Central memory CD8-positive, alpha-beta T cell (primary cell): ENCODE measurements at regions not wholly inside any gene's neighbourhood (a gene's known extent, or its start where the extent isn't known, plus 50 kb on each side); places are given as distances from the start of the nearest gene placed in this dataset.

Experiments used
- ATAC-seq: fragments of 150-1000 bp; cut with Tn5 transposase; replicated peaks from 2 replicates; pipeline ENCODE4 v1.10.0; 2022; ENCODE audit warnings: mild to moderate bottlenecking, moderate FRiP score, moderate number of reproducible peaks; ENCODE audit not compliant: poor library complexity, severe bottlenecking; ENCODE audit errors: extremely low read depth
- DNase-seq, 2 donors: peaks; one replicate each; pipeline ENCODE4 v3.0.0; 2021; ENCODE audit warnings: low spot score in 2 of 2
- H3K27ac Mint-ChIP-seq: one replicate; pipeline ENCODE4 v1.8.0; 2022; ENCODE audit warnings: low read depth, mild to moderate bottlenecking, moderate library complexity, mixed read lengths
- H3K27me3 Mint-ChIP-seq: one replicate; pipeline ENCODE4 v1.8.0; 2022; ENCODE audit warnings: mixed read lengths
- H3K36me3 Mint-ChIP-seq: one replicate; pipeline ENCODE4 v1.8.0; 2022; ENCODE audit warnings: mild to moderate bottlenecking, moderate library complexity, mixed read lengths; ENCODE audit not compliant: insufficient read depth
- H3K4me1 Mint-ChIP-seq: one replicate; pipeline ENCODE4 v1.8.0; 2022; ENCODE audit warnings: mixed read lengths
- H3K4me3 Mint-ChIP-seq: one replicate; pipeline ENCODE4 v1.8.0; 2022; ENCODE audit warnings: mild to moderate bottlenecking, moderate library complexity, mixed read lengths
- H3K9me3 Mint-ChIP-seq: one replicate; pipeline ENCODE4 v1.8.0; 2022; ENCODE audit warnings: mixed read lengths

DNA sequence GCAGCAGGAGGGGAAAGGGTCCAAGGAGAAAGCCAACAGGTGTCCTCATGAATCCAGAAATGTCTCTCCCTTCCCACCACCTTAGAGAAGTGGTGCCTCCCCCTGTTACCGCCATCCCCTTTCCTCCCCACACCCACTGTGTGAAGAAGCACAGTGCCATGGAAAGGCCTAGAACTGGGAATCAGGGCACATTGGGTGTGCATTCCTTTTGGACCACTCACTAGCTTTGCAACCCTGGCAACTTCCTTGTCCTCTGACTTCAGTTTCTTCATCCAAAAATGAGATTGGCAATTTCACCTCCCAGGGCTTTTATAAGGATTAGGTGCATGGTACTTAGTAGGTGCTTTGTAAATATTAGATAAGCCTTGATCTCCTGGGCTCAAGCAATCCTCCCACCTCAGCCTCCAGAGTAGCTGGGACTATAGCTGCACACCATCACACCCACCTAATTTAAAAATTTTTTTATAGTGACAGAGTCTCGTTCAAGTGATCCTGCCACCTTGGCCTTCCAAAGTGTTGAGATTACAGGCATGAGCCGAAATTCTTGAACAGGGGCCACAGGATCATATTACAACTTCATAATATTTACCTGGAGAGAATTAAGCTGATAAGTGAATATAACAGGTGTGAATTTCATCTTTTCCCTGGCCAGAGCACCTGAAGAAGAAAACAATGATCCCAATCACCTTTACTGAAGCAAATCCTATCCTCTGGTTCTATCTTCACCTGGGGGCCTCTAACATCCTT lies 97.9 kb upstream of the TAF1B start:
- Mint-ChIP-seq H3K27me3 (no peaks in the 10 kb centered on the region), H3K27ac (no peak overlapping the region), H3K36me3 (no peaks in the 10 kb centered on the region), H3K9me3 (no peaks in the 10 kb centered on the region), H3K4me3 (no peak overlapping the region), H3K4me1 (peaks cover 15% of the 10 kb centered on the region)
- DNase-seq (no peak), ATAC-seq (no peak)

DNA sequence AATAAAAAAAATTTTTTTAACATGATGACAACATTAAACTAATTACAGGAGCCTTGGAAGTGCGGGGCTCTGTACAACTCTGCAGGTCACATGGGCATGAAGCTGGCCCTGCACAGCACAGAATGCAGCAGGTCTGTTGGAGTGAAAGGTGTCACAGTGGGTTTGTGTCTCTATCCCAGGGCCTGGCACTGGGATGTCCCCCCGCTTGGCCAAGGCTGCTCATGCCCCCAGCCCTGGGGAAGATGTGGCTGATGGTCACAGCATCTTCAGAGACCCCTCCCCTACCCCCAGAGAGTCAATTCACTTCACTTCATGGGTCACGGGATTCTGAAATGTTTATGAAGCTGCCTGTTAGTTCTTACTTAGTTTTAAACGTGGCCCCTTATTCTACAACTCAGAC lies 95.9 kb upstream of the TAF1B start:
- Mint-ChIP-seq H3K9me3 (no peaks in the 10 kb centered on the region), H3K27ac (no peak overlapping the region), H3K27me3 (no peaks in the 10 kb centered on the region), H3K4me3 (no peak overlapping the region), H3K36me3 (peaks cover 3% of the 10 kb centered on the region), H3K4me1 (peaks cover 35% of the 10 kb centered on the region)
- DNase-seq = no peak
- ATAC-seq = no peak

DNA sequence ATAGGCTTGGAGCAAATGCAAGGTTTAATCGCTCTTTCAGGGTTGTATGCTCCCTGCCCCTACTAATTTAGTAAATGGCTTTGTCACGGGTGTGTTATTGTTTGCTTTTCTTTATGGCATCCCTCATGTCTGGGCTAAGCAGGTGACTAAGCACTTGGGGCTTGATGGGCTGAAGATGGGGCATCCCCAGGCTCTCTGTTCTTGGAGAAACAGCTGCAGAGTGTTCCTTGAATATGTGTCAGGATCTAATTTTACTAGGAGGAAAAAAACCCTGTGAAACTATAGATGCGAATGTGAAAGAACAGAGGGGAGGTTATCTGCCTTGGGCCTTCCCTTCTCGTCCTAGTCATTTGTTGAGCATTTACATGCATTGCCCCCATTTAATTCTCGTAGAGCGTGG lies 94.7 kb upstream of the TAF1B start:
- Mint-ChIP-seq H3K27ac (no peak overlapping the region), H3K4me1 (peaks cover 47% of the 10 kb centered on the region), H3K4me3 (no peak overlapping the region), H3K9me3 (no peaks in the 10 kb centered on the region), H3K27me3 (no peaks in the 10 kb centered on the region), H3K36me3 (peaks cover 9% of the 10 kb centered on the region)
- no peak for DNase-seq
- ATAC-seq = no peak

DNA sequence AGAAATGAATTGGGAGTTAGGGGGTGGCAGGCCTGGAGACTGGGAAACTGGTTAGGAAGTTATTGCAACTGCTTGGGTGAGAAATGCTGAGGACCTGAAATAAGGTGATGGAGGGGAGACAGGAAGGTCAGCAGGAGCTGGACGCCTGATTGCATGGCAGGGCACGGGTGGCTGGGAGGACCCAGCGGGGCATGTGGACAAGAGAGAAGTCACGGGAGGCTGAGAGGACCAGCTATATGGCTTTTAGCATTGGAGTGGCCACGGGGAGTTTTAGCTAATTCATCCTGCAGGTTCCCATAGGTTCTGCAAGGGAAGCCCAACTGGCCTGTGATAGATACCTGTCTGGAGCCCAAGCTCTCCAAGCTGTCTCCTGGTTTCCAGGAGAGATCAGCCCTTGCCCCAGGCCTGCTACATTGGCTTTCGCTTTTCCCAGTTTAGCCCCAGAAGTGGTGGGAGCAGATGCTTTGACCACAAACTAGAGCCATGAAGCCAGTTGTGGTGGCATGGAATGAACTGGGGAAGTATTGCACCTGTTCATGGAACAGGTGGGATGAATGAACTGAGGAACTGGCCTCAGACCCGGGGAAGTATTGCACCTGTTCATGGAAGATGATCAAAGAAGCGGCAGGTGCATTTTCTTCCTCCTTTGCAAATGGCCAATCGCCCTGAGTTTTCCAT lies 93.6 kb upstream of the TAF1B start:
- H3K4me3 Mint-ChIP-seq = no peak overlapping the region
- H3K27me3 Mint-ChIP-seq = no peaks in the 10 kb centered on the region
- H3K4me1 Mint-ChIP-seq = peaks cover 57% of the 10 kb centered on the region
- ATAC-seq (no peak), DNase-seq (no peak)
- no peaks in the 10 kb centered on the region for H3K9me3 Mint-ChIP-seq
- H3K36me3 Mint-ChIP-seq = peaks cover 13% of the 10 kb centered on the region
- no peak overlapping the region for H3K27ac Mint-ChIP-seq

DNA sequence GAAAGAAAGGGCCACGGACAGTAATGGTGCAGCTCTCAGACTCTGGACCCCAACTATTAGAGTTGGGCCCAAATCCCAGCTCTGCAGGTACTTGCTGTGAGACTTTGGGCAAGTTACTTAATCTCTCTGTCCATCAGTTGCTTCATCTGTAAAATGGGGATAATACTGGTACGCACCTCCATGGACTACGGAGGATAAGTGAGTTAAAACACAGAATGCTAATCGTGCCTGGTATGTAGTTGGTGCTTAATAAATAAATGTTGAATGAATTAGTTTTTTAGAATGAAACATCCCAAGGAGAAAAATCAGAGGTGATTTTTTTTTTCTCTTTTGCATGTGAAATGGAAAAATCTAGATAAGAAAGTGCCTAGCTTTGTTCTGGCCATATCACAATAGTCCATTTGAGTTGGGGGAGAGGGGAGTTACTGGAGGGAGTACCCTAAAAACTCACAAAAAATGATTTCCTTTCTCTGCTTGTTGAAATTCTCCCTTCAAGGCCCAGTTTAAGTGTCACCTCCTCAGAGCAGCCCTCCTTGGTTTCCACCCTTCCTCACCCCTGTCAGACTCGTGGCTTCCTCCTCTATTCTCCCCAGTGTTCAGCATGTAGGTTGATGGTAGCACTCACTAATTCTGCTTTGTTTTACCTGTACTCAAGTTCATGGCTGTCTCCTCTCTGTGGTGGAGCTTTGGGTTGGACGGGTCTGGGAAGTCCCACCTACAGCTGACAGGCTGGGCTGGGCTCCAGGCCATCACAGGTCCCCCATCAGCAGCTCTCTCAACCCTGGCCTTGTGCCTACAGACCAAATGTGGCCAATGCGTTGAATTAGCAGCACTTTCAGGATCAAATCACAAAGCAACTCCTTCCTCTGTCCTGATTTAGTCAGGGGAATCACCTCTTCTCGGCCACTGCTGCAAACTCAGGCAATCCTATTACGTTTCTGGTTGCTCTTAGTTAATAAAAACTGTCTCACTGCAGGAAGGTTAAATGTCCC lies 92.8 kb upstream of the TAF1B start:
- H3K9me3 Mint-ChIP-seq = no peaks in the 10 kb centered on the region
- H3K27me3 Mint-ChIP-seq = no peaks in the 10 kb centered on the region
- H3K4me3 Mint-ChIP-seq = no peak overlapping the region
- peaks cover 63% of the 10 kb centered on the region for H3K4me1 Mint-ChIP-seq
- H3K27ac Mint-ChIP-seq = peak overlapping the region; percentile 97
- DNase-seq (no peak), ATAC-seq (no peak)
- peaks cover 13% of the 10 kb centered on the region for H3K36me3 Mint-ChIP-seq

DNA sequence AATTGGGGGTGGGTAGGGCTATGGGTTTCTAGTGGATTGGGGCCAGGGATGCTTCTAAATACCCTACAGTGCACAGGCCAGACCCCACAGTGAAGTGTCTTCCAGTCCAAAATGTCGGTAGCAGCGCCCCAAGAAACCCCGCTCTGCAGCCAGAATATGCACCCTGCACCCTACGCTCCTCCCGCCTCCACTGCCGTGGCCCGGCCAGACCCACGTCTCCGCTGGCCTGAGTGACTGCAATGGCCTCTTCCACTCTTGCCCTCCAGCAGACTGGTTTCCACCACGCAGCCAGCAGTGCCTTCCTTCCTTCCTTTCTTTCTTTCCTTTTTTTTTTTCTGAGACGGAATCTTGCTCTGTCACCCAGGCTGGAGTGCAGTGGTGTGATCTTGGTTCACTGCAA lies 91.4 kb upstream of the TAF1B start:
- DNase-seq (no peak), ATAC-seq (no peak)
- Mint-ChIP-seq H3K27me3 (no peaks in the 10 kb centered on the region), H3K36me3 (peaks cover 15% of the 10 kb centered on the region), H3K27ac (peak overlapping the region; percentile 97), H3K9me3 (no peaks in the 10 kb centered on the region), H3K4me3 (no peak overlapping the region), H3K4me1 (peaks cover 65% of the 10 kb centered on the region)

DNA sequence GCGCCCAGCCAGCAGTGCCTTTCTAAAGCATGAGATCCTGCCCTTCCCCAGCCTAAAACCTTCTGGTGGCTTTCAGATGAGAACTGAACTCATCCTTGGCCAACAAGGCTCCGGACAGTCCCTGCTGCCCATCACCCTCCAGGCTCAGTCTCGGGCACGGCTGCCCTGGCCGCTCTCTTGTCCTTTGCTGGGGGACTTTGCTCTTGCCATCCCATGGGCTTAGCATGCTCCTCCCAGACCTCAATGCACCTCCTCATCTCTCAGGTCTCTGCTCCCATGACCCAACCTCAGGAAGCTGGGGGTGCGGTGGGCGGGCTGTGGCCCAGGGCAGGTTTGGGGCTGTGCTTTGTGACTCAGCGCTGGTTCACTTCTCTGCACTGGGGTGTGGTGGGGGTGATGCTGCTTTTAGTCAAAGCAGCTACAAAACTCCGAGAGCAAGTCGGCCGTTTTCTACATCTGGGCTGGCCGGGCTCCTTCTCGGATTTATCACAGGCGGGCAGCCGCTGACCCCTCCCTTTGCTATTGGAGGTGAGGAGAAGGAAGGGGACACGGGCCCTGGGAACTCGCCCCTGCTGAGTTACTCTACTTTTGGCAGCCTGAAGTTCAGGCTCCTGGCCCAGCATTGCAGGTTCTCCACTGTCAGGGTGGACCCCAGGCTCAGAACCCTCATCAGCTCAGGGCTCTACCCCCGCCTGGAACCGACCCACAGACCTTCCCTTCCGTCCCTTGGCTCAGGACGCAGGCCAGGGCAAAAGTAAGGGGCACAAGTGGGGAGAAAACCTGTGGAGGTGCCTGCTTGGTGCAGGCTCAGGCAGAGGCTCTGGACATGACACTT lies 90.6 kb upstream of the TAF1B start:
- Mint-ChIP-seq H3K36me3 (peaks cover 15% of the 10 kb centered on the region), H3K4me1 (peaks cover 65% of the 10 kb centered on the region), H3K27ac (peak overlapping the region; percentile 97), H3K4me3 (peak overlapping the region; percentile 91), H3K27me3 (no peaks in the 10 kb centered on the region), H3K9me3 (no peaks in the 10 kb centered on the region)
- ATAC-seq (peak; percentile 86), DNase-seq (peak in 1 of 2 donors; percentile 46)

DNA sequence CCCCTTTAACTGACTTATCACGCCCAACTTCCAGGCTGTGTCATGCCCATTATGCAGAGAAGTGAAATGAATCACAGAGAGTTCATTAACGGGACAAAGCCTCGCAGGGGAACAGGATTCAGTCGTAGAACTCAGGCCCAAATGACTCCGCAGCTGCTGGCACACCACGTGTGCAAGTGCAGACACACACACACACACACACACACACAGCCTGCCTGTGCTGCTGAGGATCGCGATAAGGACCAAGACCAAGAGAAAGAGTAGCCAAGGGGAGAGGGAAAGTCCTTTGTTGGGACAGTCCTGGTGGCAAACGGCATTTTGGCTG lies 90.0 kb upstream of the TAF1B start:
- Mint-ChIP-seq H3K27ac (peak overlapping the region; percentile 97), H3K27me3 (no peaks in the 10 kb centered on the region), H3K4me1 (peaks cover 65% of the 10 kb centered on the region), H3K9me3 (no peaks in the 10 kb centered on the region), H3K4me3 (peak overlapping the region; percentile 91), H3K36me3 (peaks cover 15% of the 10 kb centered on the region)
- DNase-seq (no peak), ATAC-seq (peak; percentile 73)

DNA sequence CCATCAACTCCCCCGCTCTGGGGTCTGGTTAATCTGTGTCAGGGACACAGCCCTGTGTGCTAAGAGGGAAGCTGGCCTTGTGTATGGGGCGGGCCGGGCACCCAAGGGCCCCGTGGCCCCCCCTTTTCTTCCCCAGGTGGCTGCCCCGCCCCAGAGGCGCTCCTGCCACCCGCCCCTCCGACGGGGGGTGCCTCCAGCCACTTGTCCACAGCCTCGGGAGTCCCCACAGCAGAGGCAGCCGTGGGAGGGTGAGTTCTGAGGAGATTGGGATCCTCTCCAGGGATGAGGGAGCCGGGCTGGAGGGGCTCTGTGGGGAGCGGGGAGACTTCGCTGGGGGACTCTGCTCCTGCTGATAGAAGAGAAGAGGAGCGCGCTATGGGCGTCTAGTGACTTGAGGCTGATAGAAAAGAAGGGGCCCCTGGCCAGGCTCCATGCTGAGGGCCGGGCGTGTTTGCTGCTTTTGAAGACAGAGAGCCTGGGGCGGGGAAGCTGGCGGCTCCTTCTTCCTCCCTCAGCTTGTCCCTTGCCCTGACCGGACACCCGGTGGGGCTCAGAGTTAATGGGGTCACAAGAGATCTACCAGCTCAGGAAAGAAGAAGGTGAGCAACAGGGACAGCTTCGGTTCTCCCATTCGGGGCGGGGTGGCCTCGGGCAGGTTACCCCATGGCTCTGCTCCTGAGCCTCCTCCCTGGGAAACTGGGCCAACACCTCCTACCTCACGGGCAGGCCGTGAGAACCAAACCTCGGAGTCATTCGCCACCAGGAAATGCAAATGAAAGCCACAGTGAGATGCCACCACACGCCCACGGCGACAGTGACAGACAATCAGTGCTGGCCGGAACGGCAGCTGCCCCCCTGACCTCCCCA lies 89.4 kb upstream of the TAF1B start:
- Mint-ChIP-seq H3K27ac (peak overlapping the region; percentile 97), H3K36me3 (peaks cover 15% of the 10 kb centered on the region), H3K4me3 (peak overlapping the region; percentile 91), H3K9me3 (no peaks in the 10 kb centered on the region), H3K4me1 (peaks cover 58% of the 10 kb centered on the region), H3K27me3 (no peaks in the 10 kb centered on the region)
- DNase-seq (peak in 1 of 2 donors; percentile 30), ATAC-seq (peak; percentile 29)

DNA sequence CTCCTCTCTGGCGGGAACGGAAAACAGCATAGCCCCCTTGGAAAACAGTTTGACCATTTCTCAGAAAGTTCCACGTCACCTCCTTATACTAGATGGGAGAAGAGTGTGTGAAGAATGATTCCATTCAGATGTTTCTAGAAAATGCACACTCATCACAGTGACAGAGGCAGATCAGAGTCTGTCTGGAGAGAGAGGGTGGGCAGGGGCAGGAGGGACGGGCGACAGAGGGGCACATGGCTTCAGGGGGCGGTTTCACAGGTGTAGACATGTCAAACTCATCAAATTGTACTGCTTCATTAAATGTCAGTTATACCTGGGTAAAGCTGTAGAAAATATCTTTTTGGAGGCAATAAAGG lies 88.8 kb upstream of the TAF1B start:
- H3K27me3 Mint-ChIP-seq = no peaks in the 10 kb centered on the region
- H3K27ac Mint-ChIP-seq = peak overlapping the region; percentile 97
- H3K36me3 Mint-ChIP-seq = peaks cover 15% of the 10 kb centered on the region
- no peak for ATAC-seq
- H3K4me1 Mint-ChIP-seq = peaks cover 52% of the 10 kb centered on the region
- H3K9me3 Mint-ChIP-seq = no peaks in the 10 kb centered on the region
- no peak for DNase-seq
- H3K4me3 Mint-ChIP-seq = peak overlapping the region; percentile 91

DNA sequence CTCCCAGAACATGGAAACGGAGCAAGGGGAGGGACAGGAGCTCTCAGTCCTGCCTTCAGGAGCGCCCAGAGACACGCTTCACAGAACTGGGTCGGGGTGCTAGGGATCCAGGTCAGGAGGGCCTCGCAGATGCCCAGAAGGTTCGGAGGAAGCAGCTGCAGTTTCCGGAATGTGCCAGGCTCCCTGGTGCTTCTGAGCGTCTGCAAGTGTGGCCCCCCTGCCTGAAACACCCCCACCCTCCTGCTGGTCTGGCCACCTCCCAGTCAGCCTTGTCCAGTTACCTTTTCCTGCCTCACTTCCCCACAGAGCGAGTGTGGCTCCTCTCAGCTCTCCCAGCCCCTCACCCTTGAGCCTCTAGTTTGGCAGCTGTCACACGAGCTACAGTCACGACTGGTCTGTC lies 88.3 kb upstream of the TAF1B start:
- ATAC-seq = no peak
- peak overlapping the region; percentile 91 for H3K4me3 Mint-ChIP-seq

More for the DNA sequence above, 88.3 kb upstream of the TAF1B start:
- DNase-seq = no peak
- Mint-ChIP-seq H3K9me3 (no peaks in the 10 kb centered on the region), H3K36me3 (peaks cover 15% of the 10 kb centered on the region), H3K4me1 (peaks cover 53% of the 10 kb centered on the region), H3K27ac (peak overlapping the region; percentile 97), H3K27me3 (no peaks in the 10 kb centered on the region)
